Hematopoietic multipotent progenitor cell treated with erythropoietin and hydrocortisone succinate and interleukin-3 and kit ligand, for 17 days (in vitro differentiated cells): ENCODE measurements at regions not wholly inside any gene's neighbourhood (a gene's known extent, or its start where the extent isn't known, plus 50 kb on each side); places are given as distances from the start of the nearest gene placed in this dataset.
"Not testable (repeated sequence)": the region's sequence is repeated elsewhere in the genome, so short reads cannot be mapped to it uniquely, and the experiment has no call there.

Experiments
- DNase-seq: peaks from one replicate; pipeline ENCODE4 v3.0.0-alpha.2; 2015; ENCODE audit warnings: low spot score

DNA sequence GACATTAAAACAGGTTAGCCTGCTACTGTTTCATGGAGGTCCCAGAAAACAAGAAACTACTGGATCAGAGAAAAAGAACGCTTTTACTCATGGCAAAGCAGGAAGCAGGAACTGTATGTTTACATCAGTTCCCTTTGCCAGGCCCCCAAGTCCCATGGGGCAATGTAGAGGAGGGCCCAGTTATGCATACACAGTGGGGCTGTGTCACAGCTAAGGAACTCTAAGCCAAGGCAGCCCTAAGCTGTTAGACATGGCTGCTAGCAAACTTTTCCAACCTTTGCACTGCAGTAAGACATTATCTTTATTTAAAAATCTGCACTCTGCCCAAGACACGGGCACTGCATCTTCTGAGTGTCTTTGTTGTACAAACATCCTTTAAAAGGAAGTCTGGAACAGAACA is 975.8 kb downstream of the C4orf33 start:
- no peak for DNase-seq

GRCh38 chr4:130073145-130073790 is 977.3 kb downstream of the C4orf33 start:
- DNase-seq, result no peak

DNA sequence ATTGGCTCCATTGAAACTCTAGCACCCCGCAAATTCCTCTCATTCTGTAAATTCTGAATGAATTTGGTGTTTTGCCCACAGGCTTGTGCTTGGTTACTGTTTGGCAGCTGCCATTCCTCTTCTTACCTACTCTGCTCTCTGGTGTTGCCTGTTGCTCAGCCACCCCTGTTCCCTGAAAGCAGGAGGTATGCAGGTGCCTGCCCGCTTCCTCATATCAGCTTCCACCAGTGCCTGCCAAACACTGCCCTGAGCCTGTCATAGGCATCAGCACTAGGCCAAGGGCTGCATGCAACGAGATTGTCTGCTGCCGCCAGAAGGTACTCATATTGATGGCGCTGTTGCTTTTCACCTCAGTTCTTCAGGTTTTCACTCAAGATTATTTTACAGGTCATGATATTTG is 978.1 kb downstream of the C4orf33 start:
- no peak for DNase-seq

GRCh38 chr4:130077275-130077674 is 981.3 kb downstream of the C4orf33 start:
- no peak for DNase-seq

DNA sequence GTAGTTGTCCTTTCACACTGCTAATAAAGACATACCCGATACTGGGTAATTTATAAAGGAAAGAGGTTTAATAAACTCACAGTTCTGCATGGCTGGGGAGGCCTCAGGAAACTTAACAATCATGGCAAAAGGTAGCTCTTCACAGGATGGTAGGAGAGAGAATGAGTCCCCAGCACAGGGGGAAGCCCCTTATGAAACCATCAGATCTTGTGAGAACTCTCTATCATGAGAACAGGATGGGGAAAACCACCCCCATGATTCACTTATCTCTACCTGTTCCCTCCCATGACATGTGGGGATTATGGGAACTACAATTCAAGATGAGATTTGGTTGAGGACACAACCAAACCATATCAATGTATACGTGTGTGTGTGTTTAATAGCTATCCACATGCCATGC is 983.1 kb downstream of the C4orf33 start:
- DNase-seq, result not testable (repeated sequence)

- no peak for DNase-seq
Measured at GRCh38 chr4:130080872-130081451, 985.0 kb downstream of the C4orf33 start.

DNA sequence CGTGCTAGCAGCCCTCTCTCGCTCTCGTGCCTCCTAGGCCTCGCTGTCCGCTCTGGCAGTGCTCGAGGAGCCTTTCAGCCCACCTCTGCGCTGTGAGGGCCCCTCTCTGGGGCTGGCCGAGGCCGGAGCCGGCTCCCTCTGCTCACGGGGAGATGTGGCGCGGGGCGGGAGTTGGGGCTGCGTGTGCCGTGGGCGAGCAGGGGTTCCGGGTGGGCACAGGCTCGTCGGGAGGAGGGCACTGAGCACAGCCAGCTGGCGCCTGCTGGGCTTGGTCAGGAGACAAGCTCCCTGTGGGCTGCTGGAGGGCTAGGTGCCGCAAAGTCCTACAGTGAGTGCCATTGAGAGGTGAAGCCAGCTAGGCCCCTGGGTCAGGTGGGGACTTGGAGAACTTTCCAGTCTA is 994.5 kb downstream of the C4orf33 start:
- no peak for DNase-seq

GRCh38 chr4:130092187-130093015 is 996.4 kb downstream of the C4orf33 start:
- DNase-seq, result no peak

DNA sequence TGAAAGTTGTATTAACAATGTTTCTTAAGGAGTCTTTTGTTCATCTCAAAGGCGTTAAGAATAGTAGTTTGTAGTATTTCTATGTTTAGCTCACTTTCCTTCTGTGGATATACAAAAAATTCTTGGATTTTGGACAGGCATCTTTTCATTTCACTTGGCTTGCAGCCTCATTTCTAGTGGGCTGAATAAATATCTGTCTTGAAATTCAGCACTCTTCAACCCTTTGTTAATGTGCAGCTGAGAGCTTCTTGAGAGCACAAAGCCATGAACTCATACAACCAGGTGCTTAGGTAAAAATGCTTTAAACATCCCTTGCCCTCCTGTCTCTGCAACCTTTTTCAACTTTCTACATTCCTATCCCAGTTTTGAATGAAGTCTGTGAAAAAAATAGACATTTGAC is 1003.2 kb downstream of the C4orf33 start:
- DNase-seq, result no peak

DNA sequence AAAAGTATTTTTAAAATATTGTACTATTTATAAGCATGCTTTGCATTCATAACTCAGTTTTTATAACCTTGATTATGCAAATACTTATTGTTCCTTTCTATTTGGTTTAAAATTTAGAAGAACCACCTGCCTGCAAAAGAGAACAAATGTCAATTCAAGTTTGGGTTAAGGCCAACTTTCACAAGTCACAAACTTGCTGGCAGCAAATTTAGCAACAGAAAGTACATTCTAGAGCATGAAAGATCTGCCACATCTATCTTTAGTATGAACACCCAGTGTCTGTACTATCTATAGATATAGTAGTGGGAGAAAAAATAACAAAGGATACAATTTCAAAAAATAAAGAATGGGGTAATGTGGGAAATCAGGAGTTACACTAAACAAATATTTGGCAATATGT is 1014.2 kb downstream of the C4orf33 start:
- no peak for DNase-seq

DNA sequence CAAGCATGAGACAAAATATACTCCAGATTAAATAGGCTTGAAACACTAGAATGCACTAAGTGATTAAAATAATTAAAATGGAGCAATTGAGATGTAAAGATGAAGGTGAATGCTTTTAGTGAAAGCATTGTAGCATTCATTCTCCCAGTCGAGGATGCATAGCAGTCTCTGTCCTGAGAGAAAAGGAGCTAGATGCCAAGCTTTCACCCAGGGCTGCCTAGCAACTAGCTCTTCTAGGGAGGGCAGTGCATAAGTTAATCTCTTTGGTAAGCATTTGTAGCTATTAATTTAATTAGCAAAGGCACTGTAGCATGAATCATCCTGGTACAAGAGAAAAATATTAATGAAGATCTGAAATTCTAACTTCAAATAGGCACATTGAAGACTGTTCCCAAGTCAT is 1014.8 kb downstream of the C4orf33 start:
- DNase-seq, result no peak

DNA sequence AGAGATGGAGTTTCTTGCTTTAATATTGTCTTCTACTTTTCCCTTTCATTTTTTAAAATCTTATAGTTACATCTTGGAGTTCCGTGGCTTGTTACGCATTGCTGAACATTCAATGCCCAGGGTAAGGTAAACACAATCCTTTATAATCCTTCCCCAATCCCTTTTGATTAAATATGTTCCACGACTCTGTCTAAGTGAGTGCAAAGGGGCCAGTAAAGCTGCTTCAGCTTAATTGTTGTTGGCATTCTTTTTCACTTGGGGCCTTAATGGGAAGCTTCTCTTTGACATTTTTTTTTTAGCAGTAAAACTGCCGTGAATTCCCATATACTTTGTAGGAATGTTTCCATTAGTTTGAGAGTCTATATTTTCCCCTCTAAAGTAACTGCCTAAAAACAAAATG is 1028.1 kb downstream of the C4orf33 start:
- no peak for DNase-seq

DNA sequence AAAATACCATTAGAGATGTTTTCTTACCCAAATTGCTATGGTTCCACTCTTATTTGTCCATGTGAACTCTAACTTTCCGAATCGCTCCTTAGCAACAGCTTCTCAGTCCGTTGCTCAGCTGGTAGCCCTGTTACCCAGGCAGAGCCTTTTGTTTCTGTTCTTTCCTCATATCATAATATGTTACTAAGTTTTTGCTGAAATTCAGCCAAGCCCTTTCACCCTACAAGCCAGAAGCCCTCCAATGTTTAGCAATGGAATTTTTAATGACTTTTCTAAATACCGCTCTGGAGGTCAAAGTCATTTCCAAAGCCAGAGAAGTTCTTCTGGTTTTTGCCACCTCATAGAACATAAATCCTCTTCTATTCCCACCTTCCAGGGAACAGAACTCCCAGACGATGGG is 1029.5 kb downstream of the C4orf33 start:
- DNase-seq, result no peak

DNA sequence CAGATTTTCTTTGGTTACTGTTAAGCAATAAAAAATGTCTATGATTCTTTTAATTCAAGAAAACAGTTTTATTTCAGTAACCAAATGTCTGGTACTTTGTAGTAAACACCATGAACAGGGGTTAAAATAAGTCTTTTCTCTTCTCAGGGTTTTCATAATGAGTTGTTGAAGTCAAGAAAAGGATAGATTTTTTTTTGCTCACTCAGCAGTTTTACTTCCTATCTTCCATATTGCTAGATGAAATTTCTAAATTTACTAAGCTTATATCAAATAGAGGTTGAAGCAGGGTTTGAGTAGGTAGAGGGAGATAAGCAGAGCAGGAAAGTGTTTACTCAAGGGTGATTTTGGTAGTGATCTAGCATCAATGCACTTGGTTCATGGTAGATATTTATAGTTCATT is 1031.3 kb downstream of the C4orf33 start:
- no peak for DNase-seq

DNA sequence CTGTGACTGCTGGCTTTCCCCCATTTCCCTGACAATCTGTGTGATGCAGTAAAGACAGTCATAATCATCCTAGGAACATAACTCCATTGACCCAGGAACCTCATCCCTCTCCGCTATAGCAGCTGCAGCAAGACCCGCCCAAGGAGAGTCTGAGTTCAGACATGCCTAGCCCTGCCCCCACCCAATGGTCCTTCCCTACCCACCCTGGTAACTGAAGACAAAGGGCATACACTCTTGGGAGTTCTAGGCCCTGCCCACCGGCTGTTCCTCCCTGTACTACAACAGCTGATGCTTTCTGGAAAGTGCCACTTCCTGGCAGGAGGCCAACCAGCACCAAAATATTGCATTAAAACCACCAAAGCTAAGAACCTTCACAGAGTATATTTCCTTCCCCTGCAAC is 1035.6 kb downstream of the C4orf33 start:
- no peak for DNase-seq

DNA sequence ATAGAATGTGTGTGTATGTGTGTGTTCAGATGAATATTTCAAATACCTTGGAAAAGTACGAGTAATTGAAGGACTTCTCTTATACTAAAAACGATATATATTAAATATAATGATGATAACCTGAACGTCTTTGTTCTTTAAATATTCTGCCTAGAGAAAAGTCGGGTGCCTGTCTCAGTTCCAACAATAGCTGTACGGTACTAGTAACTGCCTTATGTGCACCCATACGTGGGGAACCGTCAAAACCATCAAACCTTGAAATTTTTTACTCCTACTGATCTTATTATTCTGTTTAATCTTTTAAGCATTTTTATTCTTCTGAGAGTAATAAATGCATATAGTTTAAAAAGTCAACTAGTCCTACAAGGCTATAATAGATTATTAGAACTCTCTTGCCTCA is 1045.7 kb downstream of the C4orf33 start:
- no peak for DNase-seq

GRCh38 chr4:130143656-130144055 is 1047.7 kb downstream of the C4orf33 start:
- no peak for DNase-seq

DNA sequence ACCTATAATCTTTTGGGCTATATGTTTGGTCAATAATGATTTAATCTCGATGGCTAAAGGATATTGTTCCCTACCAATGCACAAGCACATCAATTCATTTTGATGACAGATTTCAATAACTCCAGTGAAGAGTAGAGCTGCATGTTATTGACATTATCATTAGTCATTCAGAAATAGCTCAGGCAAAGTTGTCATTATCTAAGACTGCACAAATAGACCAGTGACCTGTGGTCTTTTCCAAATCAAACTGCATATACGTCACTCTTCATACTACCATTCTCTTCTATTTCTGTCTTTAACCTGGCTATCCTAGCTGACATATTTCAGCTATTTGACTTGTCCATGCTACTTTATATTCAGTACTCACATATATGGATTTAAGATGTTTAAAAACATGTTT is 1050.8 kb downstream of the C4orf33 start:
- no peak for DNase-seq

DNA sequence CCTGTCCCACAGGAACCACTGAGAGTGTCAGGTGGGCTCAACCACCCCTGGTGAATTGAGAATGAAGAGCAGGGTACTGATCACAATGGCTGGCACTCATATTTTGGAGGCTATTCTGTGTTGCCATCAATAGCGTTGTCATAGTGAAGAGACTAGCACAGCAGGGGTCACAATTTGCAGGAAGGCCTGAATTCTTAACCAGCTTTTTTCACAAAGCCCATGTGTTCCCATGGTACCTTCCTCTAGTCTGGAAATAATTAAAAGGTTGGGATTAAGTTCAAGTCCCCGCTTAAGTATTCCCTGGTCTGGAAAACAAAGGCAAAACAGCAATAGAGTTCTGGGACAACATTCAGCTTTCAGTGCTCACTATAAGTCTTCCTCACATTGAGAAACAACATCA is 1051.7 kb downstream of the C4orf33 start:
- DNase-seq, result no peak

DNA sequence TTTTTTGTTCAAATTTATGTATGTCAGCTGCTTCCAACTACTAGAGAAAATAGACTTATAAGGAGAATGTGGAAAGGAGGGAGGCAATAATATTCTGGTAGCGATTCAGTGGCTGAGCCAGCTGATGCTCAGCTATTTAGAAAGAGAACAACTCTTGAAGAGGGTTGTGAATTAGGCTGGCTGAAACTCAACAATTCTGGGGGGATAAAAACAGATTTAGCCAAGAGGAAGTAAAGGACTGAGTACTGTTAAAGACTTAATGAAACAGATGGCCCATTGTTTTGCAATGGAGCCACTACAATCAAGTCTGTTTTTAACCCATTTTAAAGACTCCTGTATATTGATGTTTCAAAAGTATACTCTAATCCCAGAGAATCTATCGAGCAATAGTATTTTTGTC is 1058.9 kb downstream of the C4orf33 start:
- no peak for DNase-seq

DNA sequence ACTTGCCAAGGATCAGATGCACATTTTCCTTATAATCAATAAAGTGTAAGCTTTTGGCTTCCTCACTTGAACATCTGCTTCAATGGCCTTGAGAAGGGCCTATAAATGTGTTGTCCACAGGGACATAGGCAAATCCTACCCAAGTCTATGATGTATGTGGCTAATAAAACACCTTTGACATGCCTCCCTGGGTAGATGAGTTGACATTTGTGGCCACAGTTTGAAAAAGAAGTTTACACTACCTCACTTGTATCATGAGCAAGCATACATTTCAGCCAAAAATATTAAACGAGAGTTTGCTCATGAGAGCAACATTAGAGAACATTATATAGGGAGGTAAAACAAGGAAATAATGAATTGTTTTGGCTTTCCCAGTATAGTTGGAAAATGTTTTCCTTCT is 1067.7 kb downstream of the C4orf33 start:
- no peak for DNase-seq

- no peak for DNase-seq
Measured at GRCh38 chr4:130165381-130165780, 1069.4 kb downstream of the C4orf33 start.

DNA sequence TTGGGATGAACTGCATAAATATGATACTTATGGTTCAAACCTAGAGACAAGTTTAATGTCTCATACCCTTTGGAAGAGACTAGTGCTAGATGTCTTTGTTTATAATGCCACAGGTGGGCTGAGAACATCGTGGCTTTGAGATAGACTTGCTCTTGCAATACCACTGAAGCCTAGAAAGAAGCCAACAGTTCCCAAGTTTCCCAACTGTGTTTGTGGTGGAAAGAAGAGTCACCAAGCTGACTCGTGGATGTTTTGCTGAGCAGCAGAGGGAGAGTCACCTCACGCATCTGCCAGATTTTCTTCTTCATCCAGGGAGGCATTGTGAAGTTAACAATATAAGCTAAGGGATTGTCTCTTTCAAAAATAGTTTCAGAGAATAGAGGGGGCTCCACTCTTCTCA is 1076.2 kb downstream of the C4orf33 start:
- no peak for DNase-seq
